ENCODE measurements at regions not wholly inside any gene's neighbourhood (a gene's known extent, or its start where the extent isn't known, plus 50 kb on each side); places are given as distances from the start of the nearest gene placed in this dataset.

DNA sequence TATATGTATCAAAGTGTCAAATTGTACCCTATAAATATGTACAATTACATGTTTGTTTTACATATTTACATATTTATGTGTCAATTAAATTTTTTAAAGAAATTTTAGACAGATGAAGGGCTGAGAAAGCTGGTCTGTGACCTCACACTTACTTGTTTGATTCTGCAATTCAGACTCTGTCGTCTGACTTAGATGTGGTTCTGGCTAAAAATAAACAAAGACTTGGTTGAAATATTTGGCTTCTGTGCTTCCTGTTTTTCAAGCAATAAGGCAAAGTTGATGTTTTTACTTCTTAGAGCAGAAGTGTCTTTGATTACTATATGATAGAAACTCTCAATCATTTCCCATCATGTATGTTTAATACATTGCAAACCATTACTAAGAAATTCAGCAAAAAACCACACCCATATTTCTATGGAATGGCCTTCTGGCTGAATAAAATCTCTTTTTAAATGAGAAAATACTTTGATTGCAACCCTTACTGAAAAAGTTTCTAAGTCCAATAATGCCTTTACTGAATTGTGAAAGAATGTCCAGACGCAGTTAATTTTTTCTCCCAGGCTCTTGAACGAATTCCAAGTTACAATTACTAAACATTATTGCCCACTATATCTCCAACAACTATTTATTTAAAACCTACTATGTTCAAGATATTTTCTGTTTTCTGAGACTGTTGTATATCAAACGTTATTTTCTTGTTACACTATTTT lies 59.5 kb upstream of the PRKG1 start:
- H4K91ac ChIP-seq (replicated peaks; ENCODE audit: insufficient read length, low read length): no peak overlapping the region
- no peak overlapping the region for H4K8ac ChIP-seq (ENCODE audit: extremely low read depth, insufficient read depth, low read length)
- H3K79me2 ChIP-seq (ENCODE audit: control insufficient read depth in 1 of 2, insufficient read depth in 2 of 2, low read length in 2 of 2): no peaks in the 10 kb centered on the region
- H3K23ac ChIP-seq (ENCODE audit: insufficient read length): no peak overlapping the region
- no peaks in the 10 kb centered on the region for H3K27me3 ChIP-seq (replicated peaks in 1 of 4; ENCODE audit: control insufficient read depth in 3 of 4, extremely low read depth in 1 of 4, insufficient read depth in 3 of 4, low read length in 3 of 4)
- DNase-seq (ENCODE audit: low read depth in 1 of 2, low spot score in 2 of 2): no peak
- no peak overlapping the region for H2BK12ac ChIP-seq (ENCODE audit: low read depth, low read length)
- no peak overlapping the region for H4K5ac ChIP-seq (ENCODE audit: insufficient read length, low read depth, low read length)
- no peak overlapping the region for H3K18ac ChIP-seq (ENCODE audit: extremely low read depth, low read length)
- H3K9me3 ChIP-seq (ENCODE audit: insufficient read depth in 2 of 2, low read depth in 1 of 2, low read length in 1 of 2): no peaks in the 10 kb centered on the region
- H3K56ac ChIP-seq (replicated peaks; ENCODE audit: insufficient read length, low read depth, low read length): no peak overlapping the region
- H3K23me2 ChIP-seq (ENCODE audit: low read depth, low read length): no peaks in the 10 kb centered on the region
- H3K4me1 ChIP-seq (replicated peaks in 1 of 4; ENCODE audit: control insufficient read depth in 3 of 4, insufficient read depth in 4 of 4, low read length in 3 of 4): no peaks in the 10 kb centered on the region
- no peaks in the 10 kb centered on the region for H4K20me1 ChIP-seq (replicated peaks in 1 of 2; ENCODE audit: control insufficient read depth in 1 of 2, insufficient read depth in 2 of 2, low read length in 2 of 2)
- no peak overlapping the region for H3K4ac ChIP-seq (replicated peaks; ENCODE audit: insufficient read length, low read depth, low read length)
- no peak overlapping the region for H2BK5ac ChIP-seq (ENCODE audit: low read depth, low read length)
- H2BK20ac ChIP-seq (ENCODE audit: low read length): no peak overlapping the region
- no peak overlapping the region for H3K9ac ChIP-seq (replicated peaks in 1 of 4; ENCODE audit: extremely low read depth in 1 of 4, low read depth in 3 of 4, low read length in 3 of 4)
- no peak overlapping the region for H2BK15ac ChIP-seq (ENCODE audit: low read length)
- H3K14ac ChIP-seq (ENCODE audit: insufficient read length): no peak overlapping the region
- 91% methylated on average over 4 of the region's 4 CpGs; no CpG with 5 or more reads in 1 of the 2 experiments for WGBS, 2 experiments (ENCODE audit: extremely low coverage in 1 of 2, insufficient coverage in 1 of 2, insufficient read length in 1 of 2, insufficient replicate concordance in 2 of 2, low coverage in 1 of 2, low lambda C conversion rate in 2 of 2, missing lambda C conversion rate in 1 of 2)
- CTCF ChIA-PET (ENCODE audit: partially characterized antibody): interaction anchor here (1.7 to 2.7 kb wide), 3 partner anchors 9 to 14 kb away, joined by 5 to 12 read pairs (median 5); no protein-coding TSS in a partner anchor
- no peak overlapping the region for H2AFZ ChIP-seq (ENCODE audit: low read length)
- FAIRE-seq: no peak
- no peak overlapping the region for H3K27ac ChIP-seq (ENCODE audit: low read depth, low read length)
- H2BK120ac ChIP-seq (replicated peaks; ENCODE audit: low read depth, low read length): no peak overlapping the region
- no peak overlapping the region for H2AK5ac ChIP-seq (ENCODE audit: low read depth, low read length)
- POLR2A ChIA-PET (ENCODE audit: partially characterized antibody): no interaction called here
- H3K4me2 ChIP-seq (ENCODE audit: insufficient read depth in 1 of 2, low read depth in 2 of 2, low read length in 2 of 2): no peak overlapping the region
- no peaks in the 10 kb centered on the region for H3K79me1 ChIP-seq (ENCODE audit: low read depth, low read length)
- H3K36me3 ChIP-seq (ENCODE audit: control insufficient read depth in 2 of 4, insufficient read depth in 4 of 4, low read length in 3 of 4): no peaks in the 10 kb centered on the region
- TF ChIP-seq, protein P1, sequence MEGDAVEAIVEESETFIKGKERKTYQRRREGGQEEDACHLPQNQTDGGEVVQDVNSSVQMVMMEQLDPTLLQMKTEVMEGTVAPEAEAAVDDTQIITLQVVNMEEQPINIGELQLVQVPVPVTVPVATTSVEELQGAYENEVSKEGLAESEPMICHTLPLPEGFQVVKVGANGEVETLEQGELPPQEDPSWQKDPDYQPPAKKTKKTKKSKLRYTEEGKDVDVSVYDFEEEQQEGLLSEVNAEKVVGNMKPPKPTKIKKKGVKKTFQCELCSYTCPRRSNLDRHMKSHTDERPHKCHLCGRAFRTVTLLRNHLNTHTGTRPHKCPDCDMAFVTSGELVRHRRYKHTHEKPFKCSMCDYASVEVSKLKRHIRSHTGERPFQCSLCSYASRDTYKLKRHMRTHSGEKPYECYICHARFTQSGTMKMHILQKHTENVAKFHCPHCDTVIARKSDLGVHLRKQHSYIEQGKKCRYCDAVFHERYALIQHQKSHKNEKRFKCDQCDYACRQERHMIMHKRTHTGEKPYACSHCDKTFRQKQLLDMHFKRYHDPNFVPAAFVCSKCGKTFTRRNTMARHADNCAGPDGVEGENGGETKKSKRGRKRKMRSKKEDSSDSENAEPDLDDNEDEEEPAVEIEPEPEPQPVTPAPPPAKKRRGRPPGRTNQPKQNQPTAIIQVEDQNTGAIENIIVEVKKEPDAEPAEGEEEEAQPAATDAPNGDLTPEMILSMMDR (IDR thresholded peaks at IDR 0.05; ENCODE audit: control extremely low read depth in 1 of 3, insufficient read depth in 1 of 3, low read depth in 1 of 3, low read length in 3 of 3): no peak
- TF ChIP-seq RXRA (IDR thresholded peaks at IDR 0.05; ENCODE audit: insufficient read depth, low read depth, low read length) (no peak), BRCA1 (IDR thresholded peaks at IDR 0.05; ENCODE audit: low read depth, low read length) (no peak), MAFK (IDR thresholded peaks at IDR 0.05; ENCODE audit: low read depth, low read length) (no peak), CHD2 (IDR thresholded peaks at IDR 0.05; ENCODE audit: low read length) (no peak), KDM5A (IDR thresholded peaks at IDR 0.05; ENCODE audit: low read length) (no peak), POLR2A (IDR thresholded peaks at IDR 0.05; ENCODE audit: control extremely low read depth in 1 of 2, low read depth in 2 of 2, low read length in 2 of 2) (no peak), SIN3A (conservative IDR thresholded peaks at IDR 0.05 in 1 of 2, IDR thresholded peaks at IDR 0.05 in 1 of 2; ENCODE audit: low read depth in 1 of 2, low read length in 2 of 2) (no peak)
- TF ChIP-seq, protein P2, sequence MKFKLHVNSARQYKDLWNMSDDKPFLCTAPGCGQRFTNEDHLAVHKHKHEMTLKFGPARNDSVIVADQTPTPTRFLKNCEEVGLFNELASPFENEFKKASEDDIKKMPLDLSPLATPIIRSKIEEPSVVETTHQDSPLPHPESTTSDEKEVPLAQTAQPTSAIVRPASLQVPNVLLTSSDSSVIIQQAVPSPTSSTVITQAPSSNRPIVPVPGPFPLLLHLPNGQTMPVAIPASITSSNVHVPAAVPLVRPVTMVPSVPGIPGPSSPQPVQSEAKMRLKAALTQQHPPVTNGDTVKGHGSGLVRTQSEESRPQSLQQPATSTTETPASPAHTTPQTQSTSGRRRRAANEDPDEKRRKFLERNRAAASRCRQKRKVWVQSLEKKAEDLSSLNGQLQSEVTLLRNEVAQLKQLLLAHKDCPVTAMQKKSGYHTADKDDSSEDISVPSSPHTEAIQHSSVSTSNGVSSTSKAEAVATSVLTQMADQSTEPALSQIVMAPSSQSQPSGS (IDR thresholded peaks at IDR 0.05; ENCODE audit: low read length): no peak
- no peak overlapping the region for H3K4me3 ChIP-seq (ENCODE audit: extremely low read depth in 1 of 4, insufficient read depth in 2 of 4, low read depth in 3 of 4, low read length in 4 of 4)

Measured in H1 (cell line).